HG03135 (cell line): ENCODE measurements at regions not wholly inside any gene's neighbourhood (a gene's known extent, or its start where the extent isn't known, plus 50 kb on each side); places are given as distances from the start of the nearest gene placed in this dataset.

Experiments
- ATAC-seq: cut with Tn5 transposase; IDR thresholded peaks from one replicate; pipeline ENCODE4 v1.9.1; 2021; ENCODE audit warnings: mild to moderate bottlenecking, moderate library complexity; ENCODE audit not compliant: unreplicated experiment

DNA sequence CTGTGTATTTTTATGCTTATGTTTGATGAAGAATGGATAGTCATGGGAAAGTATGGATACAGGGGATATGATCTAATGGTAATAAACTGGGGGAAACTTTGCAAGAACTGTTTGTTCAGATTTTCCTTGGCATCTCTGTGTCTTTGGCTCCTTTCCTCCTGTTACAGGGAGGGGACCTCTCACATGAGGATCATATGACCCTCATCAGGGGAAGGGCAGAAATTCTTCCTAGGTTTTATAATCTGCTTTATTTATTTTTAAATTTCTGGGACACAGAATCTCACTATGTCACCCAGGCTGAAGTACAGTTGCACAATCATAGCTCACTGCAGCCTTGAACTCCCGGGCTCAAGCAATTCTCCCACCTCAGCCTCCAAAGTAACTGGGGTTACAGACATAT, 526.5 kb downstream of the CCER1 start:
- ATAC-seq = no peak

DNA sequence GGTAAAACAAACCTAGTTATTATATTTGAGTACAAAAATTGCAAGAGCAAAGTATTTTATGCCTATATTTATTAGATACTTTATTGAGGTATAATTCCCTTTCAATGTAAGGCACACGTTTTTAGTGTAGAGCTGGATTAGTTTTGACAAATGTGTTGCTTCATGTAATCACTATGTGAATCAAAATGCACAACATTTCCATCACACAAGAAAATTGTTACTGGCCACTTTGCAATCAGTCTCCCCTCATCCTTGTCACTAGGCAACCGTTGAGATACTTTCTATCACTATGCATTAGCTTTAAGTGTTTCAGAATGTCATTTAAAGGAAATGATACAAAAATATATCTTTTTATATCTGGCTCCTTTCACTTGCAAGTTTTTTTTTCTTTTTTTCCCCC, 531.0 kb downstream of the CCER1 start:
- ATAC-seq = no peak

DNA sequence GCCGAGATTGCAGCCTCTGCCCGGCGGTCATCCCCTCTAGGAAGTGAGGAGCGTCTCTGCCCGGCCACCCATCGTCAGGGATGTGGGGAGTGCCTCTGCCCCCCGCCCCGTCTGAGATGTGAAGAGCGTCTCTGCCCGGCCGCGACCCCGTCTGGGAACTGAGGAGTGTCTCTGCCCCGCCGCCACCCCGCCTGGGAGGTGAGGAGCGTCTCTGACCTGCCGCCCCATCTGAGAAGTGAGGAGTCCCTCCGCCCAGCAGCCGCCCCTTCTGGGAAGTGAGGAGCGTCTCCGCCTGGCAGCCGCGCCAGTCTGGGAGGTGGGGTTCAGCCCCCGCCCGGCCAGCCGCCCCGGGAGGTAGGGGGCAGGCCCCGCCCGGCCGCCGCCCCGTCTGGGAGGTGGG, 544.0 kb downstream of the CCER1 start:
- no peak for ATAC-seq

DNA sequence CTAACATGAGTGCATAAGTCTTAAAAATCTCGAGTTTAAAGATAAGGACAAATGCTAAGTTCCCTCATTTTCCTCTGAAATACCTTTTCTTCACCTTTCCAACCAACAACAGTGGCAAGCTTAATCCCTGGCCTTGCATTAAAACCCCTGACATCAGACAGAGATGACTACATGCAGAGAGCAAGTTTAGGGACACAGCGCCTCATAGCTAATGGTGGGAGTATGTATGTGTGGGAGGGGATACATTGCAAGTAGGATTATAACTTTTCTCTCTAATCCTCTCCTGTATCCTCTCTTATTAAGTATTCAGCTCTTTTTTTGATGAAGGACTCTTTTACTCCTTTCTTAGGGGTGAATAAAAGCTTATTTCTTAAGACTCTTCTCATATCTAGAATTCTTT, 547.1 kb downstream of the CCER1 start:
- ATAC-seq = no peak

DNA sequence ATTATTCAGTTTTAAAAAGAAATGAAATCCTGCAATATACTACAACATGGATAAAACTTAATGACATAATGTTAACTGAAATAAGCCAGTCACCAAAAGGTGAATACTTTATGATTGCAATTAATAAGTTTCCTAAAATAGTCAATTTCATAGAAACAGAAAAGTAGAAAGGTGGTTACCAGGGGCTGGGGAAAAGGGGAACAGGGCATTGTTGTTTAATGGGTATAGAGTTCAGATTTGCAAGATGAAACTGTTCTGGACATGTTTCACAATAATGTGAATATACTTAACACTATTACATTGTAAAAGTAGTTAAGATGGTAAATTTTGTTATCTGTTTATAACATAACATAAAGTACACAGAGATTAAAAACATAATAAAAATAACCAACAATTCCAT, 550.9 kb downstream of the CCER1 start:
- ATAC-seq = peak; percentile 61

DNA sequence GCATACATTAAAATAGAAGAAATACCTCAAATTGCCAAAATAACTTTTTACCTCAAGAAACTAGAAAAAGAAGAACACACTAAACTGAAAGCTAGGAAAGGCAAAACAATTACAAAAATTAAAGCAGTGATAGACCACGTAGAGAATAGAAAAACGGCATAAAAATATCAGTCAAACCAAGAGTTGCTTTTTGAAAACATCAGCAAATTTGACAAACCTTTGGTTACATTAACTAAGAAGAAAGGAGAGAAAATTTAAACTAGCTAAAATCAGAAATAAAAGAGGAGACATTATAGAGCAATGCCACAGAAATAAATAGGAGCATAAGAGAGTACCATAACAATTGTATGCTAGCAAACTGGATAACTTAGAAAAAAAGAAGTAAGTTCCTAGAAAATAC, 553.8 kb downstream of the CCER1 start:
- ATAC-seq = no peak

DNA sequence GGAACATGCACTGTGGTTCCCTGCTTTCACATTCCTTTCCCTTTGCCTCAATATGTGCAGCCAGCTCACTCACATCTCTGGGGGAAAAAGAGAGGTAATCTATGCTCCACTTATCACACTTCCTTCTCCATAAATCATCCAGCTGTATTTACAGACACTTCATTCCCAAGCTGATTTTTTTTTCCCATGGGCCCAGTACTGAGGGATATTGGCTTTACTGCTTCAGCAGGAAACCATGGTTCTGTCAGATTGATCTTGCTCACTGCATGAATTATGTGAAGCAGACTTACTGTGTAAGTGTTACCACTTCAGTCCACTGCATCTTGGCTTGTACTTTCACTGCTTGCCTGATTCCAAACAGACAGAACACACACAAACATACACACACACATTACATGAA, 555.6 kb downstream of the CCER1 start:
- no peak for ATAC-seq

DNA sequence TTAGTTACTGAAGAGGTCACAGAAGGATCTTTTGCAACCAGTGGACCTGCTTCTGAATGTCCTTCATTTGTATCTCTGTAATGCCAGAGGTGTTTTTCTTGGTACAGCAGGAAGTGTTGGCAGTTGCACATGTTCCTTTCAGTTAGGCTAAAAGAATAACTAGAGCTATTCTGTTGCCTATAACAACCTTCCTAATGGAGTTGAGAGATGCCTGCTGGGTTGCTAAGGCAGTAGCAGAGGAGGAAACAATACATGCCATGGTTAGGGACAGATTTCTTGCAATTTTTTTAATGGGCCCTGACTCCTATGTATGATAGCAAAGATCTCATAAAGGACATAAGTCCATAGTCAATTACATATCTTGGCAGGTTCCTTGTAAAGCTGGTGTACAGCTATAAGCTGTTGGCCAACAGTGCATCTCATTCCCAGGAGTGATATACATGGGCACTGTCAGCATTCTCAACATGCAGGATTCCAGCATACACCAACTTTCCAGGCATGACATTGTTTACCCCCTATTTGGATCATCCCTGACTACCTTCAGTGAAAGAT, 556.6 kb downstream of the CCER1 start:
- no peak for ATAC-seq

DNA sequence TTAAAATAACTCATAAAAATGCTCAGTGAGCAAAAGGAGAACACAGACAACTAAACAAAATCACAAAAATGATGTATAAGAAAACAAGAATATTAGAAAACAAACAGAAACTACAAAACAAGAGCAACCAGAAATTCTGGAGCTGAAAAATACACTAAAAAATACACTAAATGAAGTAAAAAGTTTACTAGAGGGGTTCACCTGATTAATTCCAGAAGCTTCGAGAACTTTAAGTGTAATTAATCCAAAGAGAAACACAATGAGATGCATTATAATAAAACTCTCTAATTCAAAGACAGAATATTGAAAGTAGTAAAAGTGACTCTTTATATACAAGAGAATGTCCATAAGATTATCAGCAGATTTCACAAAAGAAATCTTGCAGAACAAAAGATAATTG, 558.4 kb downstream of the CCER1 start:
- ATAC-seq = no peak

DNA sequence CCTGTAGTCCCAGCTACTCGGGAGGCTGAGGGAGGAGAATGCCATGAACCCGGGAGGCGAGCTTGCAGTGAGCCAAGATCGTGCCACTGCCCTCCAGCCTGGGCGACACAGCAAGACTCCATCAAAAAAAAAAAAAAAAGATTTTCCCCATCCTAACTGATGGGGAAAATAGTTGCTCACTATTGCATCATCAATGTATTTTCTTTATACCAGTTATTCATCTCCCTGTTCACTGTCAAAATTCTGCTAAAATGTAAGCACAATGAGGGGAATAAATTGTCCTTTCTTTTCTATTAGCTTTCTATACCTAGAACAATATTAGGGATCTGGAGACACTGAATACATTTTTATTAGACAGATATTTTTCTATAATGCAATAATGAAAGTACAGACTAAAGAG, 561.3 kb downstream of the CCER1 start:
- ATAC-seq = no peak

DNA sequence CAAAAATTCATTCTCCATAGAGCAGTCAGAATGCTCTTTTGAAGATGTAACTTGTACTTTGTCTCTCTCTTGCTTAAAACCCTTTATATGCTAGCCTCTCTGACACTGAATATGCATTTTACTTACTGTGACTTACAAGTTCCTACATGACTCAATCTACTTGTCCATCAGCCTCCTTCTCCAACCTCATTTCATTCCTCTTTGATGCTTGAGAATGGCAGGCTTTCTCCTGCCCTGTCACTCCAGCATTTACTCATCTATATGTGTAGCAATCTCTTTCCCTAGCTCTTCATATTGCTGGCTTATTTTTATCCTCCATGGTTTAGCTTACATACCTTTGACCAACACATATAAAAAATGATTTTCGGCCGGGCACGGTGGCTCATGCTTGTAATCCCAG, 561.9 kb downstream of the CCER1 start:
- ATAC-seq = no peak

DNA sequence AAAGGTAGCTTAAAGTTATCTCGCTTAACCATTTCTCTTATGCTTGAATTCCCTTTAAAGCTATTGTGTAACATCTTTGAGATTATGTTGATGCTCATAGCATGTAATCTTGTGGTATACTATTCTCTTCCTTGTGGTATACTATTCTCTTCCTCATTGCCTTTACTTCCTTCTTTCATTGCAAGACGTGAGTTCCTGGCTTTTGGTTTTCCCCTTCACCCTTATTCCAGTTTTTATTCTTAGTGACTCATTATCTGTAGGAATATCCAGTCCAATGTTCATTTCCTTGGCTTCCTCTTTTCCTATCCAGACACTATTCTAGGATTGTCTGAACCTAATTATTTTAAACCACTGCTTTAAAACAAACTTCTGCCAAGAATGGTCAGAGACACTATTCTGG, 564.0 kb downstream of the CCER1 start:
- ATAC-seq = no peak

DNA sequence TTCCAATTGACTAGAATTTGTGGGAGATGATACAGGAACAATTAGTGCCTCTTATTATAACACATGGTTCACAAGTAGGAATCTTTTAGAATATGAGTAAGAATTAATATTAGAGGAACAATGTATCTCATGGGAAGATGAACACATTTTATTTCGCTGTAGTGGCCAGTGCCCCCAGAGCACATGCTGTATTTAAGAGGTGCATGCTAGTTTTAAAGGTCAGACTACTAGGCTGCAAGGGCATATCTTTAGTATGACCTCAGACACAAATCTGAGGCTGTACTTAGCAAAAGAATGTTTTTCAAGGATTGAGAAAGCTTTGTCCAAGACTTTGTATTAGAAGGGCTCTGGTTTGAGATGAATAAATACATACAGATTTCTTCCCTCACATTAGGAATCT, 586.9 kb downstream of the CCER1 start:
- no peak for ATAC-seq

DNA sequence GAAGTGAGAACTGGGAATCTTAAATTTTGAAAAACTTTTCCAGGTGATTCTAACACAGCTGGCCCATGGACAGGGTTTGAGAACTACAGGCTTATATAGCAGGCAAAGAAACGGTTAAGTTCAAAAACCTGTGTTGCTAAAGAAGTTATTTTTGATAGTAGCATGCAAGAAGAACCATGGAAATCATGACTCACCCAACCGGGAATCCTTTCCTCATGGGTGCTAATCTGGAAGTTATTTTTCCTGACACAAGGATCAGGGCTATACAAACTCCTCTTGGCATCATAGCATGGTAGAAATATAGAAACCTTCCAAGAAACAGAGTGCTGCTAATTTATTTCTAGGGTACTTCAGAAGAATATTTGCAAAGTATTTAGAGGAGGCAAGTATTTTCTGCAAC, 588.7 kb downstream of the CCER1 start:
- no peak for ATAC-seq

DNA sequence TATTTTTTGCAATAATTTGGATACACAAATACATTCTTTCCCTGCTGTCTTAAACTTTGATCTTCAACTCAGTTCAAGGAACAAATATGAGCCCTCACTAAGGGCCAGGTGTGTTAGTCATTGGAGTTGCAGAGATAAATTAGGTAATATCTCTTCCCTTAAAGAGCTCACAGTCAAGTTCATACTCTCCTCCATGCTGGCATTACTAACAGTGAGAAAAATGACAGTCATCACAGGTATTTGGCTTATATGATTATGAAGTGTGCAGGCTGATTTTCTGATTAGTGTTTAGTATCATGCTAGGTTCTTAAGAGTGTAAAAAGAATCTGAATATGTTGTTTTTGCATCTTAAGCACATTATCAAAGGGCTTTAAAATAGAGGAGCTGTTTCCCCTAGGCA, 594.7 kb downstream of the CCER1 start:
- ATAC-seq = no peak

DNA sequence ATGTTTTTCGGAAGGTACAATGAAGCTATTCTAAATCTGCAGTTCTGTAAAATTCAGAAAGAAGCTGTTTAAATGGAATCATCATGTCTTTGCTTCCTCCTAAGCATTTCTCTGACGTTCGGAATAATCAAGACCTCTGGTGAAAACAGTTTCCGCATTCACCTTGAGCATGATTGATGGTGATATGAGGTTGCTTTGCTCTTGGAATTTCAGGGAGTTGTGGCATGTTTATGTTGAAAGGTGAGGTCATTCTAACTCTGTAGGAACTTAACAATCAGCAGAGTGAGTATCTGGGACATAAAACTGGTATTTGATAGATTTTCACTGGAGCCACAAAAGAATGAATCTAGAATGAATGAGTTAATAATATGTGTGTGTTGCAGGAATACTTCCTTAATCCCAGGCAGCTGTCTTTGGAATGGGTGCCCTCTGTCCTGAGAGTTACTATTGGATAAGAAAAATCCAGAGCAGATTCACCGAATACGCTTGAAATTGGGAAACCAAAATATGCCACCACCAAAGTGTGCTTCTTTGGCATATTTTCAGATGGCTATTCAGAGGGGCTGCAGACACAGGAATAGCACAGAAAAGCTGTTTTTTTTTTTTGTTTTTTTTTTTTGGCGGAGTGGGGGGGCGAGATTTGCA, 599.1 kb downstream of the CCER1 start:
- ATAC-seq = no peak

DNA sequence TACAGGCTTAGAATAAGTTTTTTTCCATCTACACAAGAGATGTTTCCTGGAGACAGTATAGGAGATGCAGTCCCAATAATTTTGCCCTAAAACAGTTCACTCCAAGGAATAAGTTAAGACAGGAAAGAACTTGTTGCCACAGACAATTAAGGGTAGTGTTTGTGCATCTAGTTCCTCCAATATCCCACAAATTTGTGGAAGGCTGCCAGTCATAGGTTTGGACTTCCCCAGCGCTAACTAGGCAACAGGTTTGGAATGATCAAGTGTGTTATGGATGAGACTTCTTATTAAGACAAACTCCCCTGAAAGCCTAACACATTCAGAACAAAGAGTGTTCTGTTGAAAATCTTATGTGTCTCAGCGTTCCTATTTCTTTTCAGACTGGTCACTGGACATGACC, 611.0 kb downstream of the CCER1 start:
- no peak for ATAC-seq

DNA sequence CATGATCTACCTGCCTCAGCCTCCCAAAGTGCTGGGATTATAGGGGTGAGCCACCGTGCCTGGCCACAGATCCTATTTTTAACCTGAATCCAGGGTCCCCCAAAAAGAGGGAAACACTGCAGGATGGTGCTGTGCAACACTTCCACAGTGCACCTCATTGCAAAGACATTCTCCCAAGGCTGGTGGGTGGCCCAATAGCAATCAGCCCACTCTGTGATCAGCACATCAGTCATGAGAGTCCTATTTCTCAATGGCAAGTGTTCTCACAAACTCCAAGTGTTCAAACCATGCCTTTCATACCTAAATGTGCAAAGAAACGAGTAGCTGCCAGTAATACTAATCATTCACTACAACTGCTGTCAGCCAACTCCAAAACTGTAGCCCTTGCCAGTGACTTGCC, 612.9 kb downstream of the CCER1 start:
- no peak for ATAC-seq

DNA sequence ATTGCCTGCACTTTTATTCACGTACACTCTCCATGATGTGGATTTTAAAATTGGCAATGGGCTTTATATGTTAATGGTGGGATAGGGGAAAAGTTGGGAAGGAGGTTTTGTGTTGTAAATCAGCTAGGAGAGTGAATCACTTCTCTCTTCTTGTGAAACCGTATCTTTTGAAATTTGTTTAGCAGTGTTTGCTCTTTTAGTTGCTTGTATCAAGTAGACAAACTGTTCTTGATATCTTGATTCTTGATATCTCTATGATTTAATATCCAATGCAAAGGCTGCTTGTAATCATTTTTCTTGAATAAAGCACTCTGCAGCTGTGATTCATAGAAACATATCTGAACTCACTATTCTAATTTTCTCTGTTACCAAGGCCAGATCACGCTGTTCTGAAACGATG, 615.1 kb downstream of the CCER1 start:
- no peak for ATAC-seq

DNA sequence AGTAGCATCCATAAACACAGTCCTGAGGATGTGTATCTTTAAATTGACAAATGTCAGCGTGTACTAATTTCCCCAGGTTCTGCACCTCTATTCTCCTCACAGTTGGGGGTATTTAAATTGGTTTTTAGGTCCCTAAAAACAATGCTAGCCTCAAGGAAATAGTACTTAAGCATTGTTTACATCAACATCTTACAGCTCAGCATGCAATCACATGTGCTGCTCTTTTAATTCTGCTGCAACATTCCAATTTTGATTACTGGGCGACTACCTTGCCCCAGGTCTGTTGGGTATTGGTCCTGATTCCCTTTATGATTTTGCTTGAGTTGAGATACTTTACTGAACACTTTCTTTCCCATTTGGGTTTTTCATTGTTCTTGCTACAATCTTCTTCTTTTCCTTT, 616.6 kb downstream of the CCER1 start:
- ATAC-seq = no peak

DNA sequence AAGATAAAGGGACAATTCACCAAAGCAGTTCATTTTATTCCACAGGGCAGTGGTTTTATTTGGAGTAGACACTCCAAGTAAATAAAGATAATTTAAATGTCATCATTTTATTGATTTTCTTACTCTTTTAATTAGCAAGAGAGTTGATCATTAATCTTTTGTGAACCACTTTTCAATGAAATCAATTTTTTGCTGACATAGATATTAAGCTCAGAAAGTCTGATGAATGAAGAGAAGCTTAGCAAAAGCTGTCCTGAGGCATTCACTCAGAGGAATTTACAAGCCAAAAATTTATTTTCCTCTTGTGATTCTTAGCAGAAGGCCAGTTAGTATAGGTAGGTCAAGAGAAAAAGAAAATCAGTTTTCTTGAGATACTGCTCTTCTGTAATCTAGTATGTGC, 618.0 kb downstream of the CCER1 start:
- ATAC-seq = no peak

DNA sequence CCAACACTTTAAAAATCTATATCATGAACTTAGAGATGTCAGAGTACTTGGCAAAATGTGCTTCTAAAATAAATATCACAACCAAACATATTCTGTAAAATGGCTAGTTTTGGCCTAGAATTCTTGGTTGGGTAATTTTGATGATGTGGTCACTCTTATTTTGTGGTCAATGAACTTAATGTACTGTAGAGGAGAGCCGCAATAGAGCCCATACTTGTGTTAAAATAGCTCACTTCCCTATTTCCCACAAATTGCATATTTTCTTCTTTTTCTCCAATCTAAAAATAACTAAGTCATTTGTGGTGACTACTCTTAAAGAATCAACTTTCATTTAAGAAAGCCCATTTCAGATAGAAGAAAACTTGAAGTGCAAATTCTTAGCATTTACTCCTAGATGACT, 619.4 kb downstream of the CCER1 start:
- ATAC-seq = no peak

DNA sequence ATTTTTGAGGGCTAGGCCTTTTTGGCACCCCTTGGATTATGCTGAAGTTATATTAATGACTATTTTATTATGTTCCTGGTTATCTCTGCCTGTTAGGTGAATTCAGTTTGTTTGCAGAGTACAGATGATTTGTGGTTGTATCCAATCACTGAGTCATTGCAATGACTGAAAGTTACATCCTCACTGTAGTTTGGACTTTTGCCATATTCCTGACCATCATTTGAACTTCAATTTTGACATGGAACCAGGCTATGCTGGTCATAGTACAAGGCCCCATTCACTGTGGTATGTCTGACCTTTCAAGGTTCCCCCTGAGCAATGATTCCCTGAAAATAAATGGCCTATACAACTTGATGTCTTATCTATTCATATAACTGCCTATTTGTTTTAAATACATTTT, 621.0 kb downstream of the CCER1 start:
- no peak for ATAC-seq
